DOHH2 (cell line): ENCODE measurements at regions not wholly inside any gene's neighbourhood (a gene's known extent, or its start where the extent isn't known, plus 50 kb on each side); places are given as distances from the start of the nearest gene placed in this dataset.

Experiments
- H3F3A ChIP-seq: fragments of 200-600 bp; sonication (generic), shearing (Covaris generic); 2 replicates; pipeline ENCODE4 v1.6.0; 2016; ENCODE audit warnings: antibody characterized with exemption, mild to moderate bottlenecking; ENCODE audit not compliant: control insufficient read depth, insufficient read depth
- H3K27ac ChIP-seq: fragments of 200-600 bp; sonication (generic); 2 replicates; pipeline ENCODE4 v1.5.1; 2014; ENCODE audit warnings: low read depth, mild to moderate bottlenecking, low read length, moderate library complexity
- H3K27me3 ChIP-seq: fragments of 200-600 bp; sonication (generic); 2 replicates; pipeline ENCODE4 v1.6.1; 2014; ENCODE audit warnings: mild to moderate bottlenecking, low read length, mixed read lengths; ENCODE audit not compliant: control insufficient read depth
- H3K36me3 ChIP-seq: fragments of 200-600 bp; sonication (generic); 2 replicates; pipeline ENCODE4 v1.6.1; 2014; ENCODE audit warnings: mild to moderate bottlenecking, low read length, moderate library complexity, mixed read lengths; ENCODE audit not compliant: control insufficient read depth
- H3K4me1 ChIP-seq: fragments of 200-600 bp; sonication (generic); 2 replicates; pipeline ENCODE4 v1.6.1; 2014; ENCODE audit warnings: mild to moderate bottlenecking, low read length, mixed read lengths; ENCODE audit not compliant: control insufficient read depth
- H3K4me2 ChIP-seq: fragments of 200-600 bp; sonication (generic); 2 replicates; pipeline ENCODE4 v1.6.0; 2014; ENCODE audit warnings: mild to moderate bottlenecking, low read length, moderate library complexity
- H3K4me3 ChIP-seq: fragments of 200-600 bp; sonication (generic); 2 replicates; pipeline ENCODE4 v1.5.1; 2014; ENCODE audit warnings: mild to moderate bottlenecking, low read length, mixed read lengths
- H3K79me2 ChIP-seq: fragments of 200-600 bp; sonication (generic); 2 replicates; pipeline ENCODE4 v1.6.1; 2014; ENCODE audit warnings: mild to moderate bottlenecking, low read length, mixed read lengths; ENCODE audit not compliant: control insufficient read depth
- H3K9me2 ChIP-seq: fragments of 200-600 bp; sonication (generic); replicated peaks from 2 replicates; pipeline ENCODE4 v1.6.1; 2014; ENCODE audit warnings: mild to moderate bottlenecking, low read length, mixed read lengths; ENCODE audit not compliant: control insufficient read depth
- H3K9me3 ChIP-seq: fragments of 200-600 bp; sonication (generic); 2 replicates; pipeline ENCODE4 v1.6.1; 2014; ENCODE audit warnings: antibody characterized with exemption, low read length, mixed read lengths; ENCODE audit not compliant: control insufficient read depth, insufficient read depth
- H4K20me1 ChIP-seq: fragments of 200-600 bp; sonication (generic); 2 replicates; pipeline ENCODE4 v1.6.0; 2014; ENCODE audit warnings: low read depth, mild to moderate bottlenecking, antibody characterized with exemption, low read length, moderate library complexity; ENCODE audit not compliant: control insufficient read depth, insufficient read depth
- CTCF ChIP-seq: fragments of 200-600 bp; sonication (generic); IDR thresholded peaks from one replicate; pipeline ENCODE4 v1.5.1; 2014; ENCODE audit warnings: antibody characterized with exemption, mild to moderate bottlenecking, low read depth, low read length; ENCODE audit not compliant: poor library complexity, severe bottlenecking
- EZH2phosphoT487 ChIP-seq: fragments of 200-600 bp; sonication (generic); IDR thresholded peaks from 2 replicates; pipeline ENCODE4 v1.6.1; 2017; ENCODE audit warnings: borderline replicate concordance, mild to moderate bottlenecking, antibody characterized with exemption, low read length, moderate library complexity, mixed read lengths

GRCh38 chr16:14339694-14340093 is 268.6 kb downstream of the MRTFB start:
- no peak for TF ChIP-seq EZH2phosphoT487
- peaks cover 6% of the 10 kb centered on the region for H3K4me1 ChIP-seq
- H3F3A ChIP-seq, result no peaks in the 10 kb centered on the region; the same call in 1 of the 2 replicates
- no peaks in the 10 kb centered on the region for H3K9me2 ChIP-seq
- H3K4me3 ChIP-seq, result no peak overlapping the region
- no peaks in the 10 kb centered on the region for H3K27me3 ChIP-seq
- H3K36me3 ChIP-seq, result no peaks in the 10 kb centered on the region
- no peaks in the 10 kb centered on the region for H4K20me1 ChIP-seq
- H3K79me2 ChIP-seq, result no peaks in the 10 kb centered on the region
- no peak overlapping the region for H3K4me2 ChIP-seq
- no peak overlapping the region for H3K27ac ChIP-seq
- H3K9me3 ChIP-seq, result peaks cover 11% of the 10 kb centered on the region; the same call in 1 of the 2 replicates

GRCh38 chr16:14338969-14339368 is 267.9 kb downstream of the MRTFB start:
- H3K4me2 ChIP-seq, result no peak overlapping the region
- no peaks in the 10 kb centered on the region for H3K36me3 ChIP-seq
- H3K4me3 ChIP-seq, result no peak overlapping the region
- no peaks in the 10 kb centered on the region for H3K79me2 ChIP-seq
- no peaks in the 10 kb centered on the region for H3K27me3 ChIP-seq
- H3K9me2 ChIP-seq, result no peaks in the 10 kb centered on the region
- H3K27ac ChIP-seq, result no peak overlapping the region
- no peaks in the 10 kb centered on the region; the same call in 1 of the 2 replicates for H3F3A ChIP-seq
- H3K9me3 ChIP-seq, result peaks cover 11% of the 10 kb centered on the region; the same call in 1 of the 2 replicates
- peaks cover 6% of the 10 kb centered on the region for H3K4me1 ChIP-seq
- TF ChIP-seq EZH2phosphoT487, result no peak
- TF ChIP-seq CTCF, result no peak
- H4K20me1 ChIP-seq, result no peaks in the 10 kb centered on the region

GRCh38 chr16:14338236-14338635 is 267.1 kb downstream of the MRTFB start:
- H4K20me1 ChIP-seq, result no peaks in the 10 kb centered on the region
- H3F3A ChIP-seq, result no peaks in the 10 kb centered on the region; the same call in 1 of the 2 replicates
- no peak for TF ChIP-seq EZH2phosphoT487
- TF ChIP-seq CTCF, result no peak
- H3K79me2 ChIP-seq, result no peaks in the 10 kb centered on the region
- H3K27ac ChIP-seq, result no peak overlapping the region
- H3K4me1 ChIP-seq, result peaks cover 6% of the 10 kb centered on the region
- H3K4me3 ChIP-seq, result no peak overlapping the region
- peaks cover 11% of the 10 kb centered on the region; the same call in 1 of the 2 replicates for H3K9me3 ChIP-seq
- no peak overlapping the region for H3K4me2 ChIP-seq
- no peaks in the 10 kb centered on the region for H3K9me2 ChIP-seq
- H3K27me3 ChIP-seq, result no peaks in the 10 kb centered on the region
- H3K36me3 ChIP-seq, result no peaks in the 10 kb centered on the region

- H3K36me3 ChIP-seq, result no peaks in the 10 kb centered on the region
- H3F3A ChIP-seq, result no peaks in the 10 kb centered on the region; the same call in 1 of the 2 replicates
- no peak overlapping the region for H3K4me3 ChIP-seq
- TF ChIP-seq CTCF, result no peak
- no peak for TF ChIP-seq EZH2phosphoT487
- H3K4me1 ChIP-seq, result peaks cover 6% of the 10 kb centered on the region
- no peaks in the 10 kb centered on the region for H3K27me3 ChIP-seq
- no peaks in the 10 kb centered on the region for H3K9me2 ChIP-seq
- no peak overlapping the region for H3K27ac ChIP-seq
- H3K9me3 ChIP-seq, result peaks cover 11% of the 10 kb centered on the region; the same call in 1 of the 2 replicates
- no peak overlapping the region for H3K4me2 ChIP-seq
- no peaks in the 10 kb centered on the region for H4K20me1 ChIP-seq
- no peaks in the 10 kb centered on the region for H3K79me2 ChIP-seq
These were observed 266.4 kb downstream of the MRTFB start for GRCh38 chr16:14337303-14338191.
